HG02885 (cell line): ENCODE measurements at regions not wholly inside any gene's neighbourhood (a gene's known extent, or its start where the extent isn't known, plus 50 kb on each side); places are given as distances from the start of the nearest gene placed in this dataset.
"Not testable (repeated sequence)": the region's sequence is repeated elsewhere in the genome, so short reads cannot be mapped to it uniquely, and the experiment has no call there.

Experiments
- ATAC-seq: cut with Tn5 transposase; IDR thresholded peaks from one replicate; pipeline ENCODE4 v1.9.1; 2021; ENCODE audit warnings: mild to moderate bottlenecking; ENCODE audit not compliant: unreplicated experiment, poor library complexity

DNA sequence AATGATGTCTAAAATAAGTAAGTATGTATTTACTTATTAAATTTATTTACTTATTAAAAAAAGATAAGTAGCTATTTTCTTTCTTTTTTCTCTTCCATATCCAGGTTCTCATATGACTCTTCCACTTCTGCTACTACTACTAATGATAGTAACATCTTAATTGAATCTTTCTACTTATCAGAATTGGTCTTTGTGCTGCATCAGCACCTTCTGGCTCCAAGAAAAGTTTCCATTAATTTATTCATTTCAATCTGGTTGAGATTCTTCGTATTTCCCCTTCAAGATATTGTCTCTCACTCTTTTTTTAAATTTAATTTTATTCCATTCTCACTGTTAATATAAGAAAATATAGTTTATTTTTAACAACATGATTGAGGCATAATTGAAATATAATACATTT lies 1675.4 kb downstream of the DPP10 start:
- no peak for ATAC-seq

DNA sequence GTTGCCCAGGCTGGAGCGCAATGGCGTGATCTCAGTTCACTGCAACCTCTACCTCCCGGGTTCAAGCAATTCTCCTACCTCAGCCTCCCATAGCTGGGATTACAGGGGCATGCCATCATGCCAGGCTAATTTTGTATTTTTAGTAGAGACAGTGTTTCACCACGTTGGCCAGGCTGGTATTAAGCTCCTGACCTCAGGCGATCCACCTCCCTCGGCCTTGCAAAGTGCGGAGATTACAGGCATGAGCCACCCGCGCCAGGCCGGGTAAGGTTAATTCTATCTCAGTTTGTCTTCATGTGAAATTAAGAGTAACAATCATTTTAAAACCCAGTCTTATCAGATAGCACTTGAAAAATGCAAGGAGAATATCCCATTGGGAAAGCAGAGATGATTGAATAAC lies 1681.7 kb upstream of the DDX18 start:
- no peak for ATAC-seq

DNA sequence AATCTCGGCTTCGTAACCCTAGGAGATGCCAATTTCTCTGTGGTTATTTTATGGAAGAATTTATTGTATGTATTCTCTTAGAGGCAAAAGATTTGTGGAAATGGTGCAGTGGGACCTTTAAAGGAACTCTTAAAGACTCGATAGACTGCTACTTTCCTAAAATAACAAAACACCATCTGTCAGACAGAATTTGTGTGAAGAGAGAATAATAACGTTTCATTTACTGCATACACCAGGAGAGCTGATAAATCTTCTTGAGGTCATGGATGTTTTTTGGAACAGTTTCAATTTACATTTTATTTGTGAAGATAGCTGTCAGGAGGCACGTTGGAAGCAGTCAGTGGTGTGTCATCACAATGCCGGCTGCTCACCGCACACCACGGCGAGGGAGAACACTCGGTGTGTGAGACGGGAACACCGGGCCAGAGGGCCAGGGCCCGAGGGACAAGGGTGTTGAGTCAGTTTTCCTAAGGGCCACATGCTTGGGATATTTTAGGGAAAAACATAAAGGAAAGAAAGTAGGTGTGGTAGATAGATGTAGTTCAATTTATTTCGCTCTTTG lies 1681.0 kb upstream of the DDX18 start:
- no peak for ATAC-seq

DNA sequence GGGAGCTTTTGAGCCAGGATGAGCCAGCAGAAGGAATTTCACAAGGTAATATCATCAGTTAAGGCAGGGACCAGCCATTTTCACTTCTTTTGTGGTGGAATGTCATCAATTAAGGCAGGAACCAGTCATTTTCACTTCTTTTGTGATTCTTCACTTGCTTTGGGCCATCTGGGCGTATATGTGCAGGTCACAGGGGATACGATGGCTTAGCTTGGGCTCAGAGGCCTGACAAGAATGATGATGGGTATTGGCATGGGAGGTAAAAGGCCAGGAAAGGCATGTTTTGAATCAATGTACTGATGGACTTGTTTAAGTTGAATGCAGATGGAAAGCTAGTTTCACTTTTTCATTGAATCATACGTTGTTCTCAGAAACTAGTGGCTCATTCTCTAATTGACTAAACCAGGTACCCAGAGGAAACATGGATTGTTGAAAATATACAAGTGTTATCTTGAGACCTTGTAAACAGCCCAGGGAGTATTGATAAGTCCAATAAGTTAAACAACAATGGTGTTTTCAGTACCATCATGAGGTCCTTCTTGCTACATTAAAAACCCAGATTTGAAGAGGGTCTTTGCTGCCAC lies 1672.5 kb upstream of the DDX18 start:
- no peak for ATAC-seq

DNA sequence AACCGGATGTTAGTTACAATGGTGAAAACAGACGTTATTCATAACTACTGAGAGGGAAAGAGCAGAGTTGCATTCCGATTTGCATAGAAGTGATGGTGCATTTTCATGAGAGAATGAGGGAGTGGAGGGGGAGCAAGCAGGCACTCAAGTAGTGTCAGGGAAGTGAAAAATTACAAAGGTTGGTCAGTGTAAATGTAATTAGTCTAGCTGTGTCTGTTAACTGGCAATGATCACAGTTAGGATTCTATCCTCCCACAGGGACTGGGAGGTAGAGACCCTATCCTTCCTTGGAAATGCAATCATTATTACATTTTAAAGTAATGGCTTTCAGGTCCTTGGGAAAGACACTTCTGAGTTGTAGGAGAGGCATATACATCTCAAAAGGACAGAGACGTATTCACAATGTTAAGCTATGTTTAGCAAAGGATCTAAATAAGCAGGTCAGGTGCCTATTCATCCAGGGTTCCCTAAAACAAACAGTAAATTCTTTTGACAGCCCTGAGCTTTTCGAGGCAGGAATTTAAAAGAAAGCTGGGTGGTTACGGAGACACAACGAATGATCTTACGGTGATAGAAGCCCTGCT lies 1671.8 kb upstream of the DDX18 start:
- ATAC-seq = no peak

DNA sequence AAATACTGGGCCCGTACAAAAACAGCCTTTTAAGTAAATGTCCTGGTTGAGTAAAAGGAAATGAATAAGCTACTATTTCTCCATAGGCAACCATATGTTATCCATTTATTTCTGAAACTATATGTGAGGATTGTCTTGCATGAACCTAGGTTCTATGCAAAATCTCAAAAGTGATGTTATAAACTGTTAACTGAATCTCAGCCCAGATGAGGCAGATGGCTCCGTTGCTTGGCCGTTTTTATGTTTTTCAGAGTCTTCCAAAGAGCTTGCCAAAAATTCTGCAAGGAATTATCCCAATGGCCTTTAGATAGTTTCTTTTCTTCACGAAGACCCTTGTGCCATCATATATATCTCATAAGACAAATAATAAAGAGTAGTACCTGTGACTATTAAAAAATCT lies 1669.5 kb upstream of the DDX18 start:
- no peak for ATAC-seq

DNA sequence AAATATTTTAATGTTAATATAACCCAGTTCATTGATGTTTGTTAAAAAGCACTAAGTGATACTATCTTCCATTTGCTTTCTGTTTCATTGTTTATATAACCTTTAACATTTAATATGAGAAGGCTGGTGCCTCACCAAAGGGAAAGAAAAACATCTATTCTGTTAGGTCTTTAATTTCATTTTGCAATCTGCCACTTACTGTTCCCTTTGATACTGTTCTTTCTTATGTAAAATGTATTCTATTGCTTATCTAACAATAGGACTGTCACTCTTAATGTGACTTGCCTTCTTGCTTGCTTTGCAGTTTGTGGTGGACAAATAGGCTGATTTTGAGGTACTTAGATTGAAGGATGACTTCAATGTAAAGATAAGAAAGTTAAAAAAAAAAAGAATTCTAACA lies 1666.1 kb upstream of the DDX18 start:
- no peak for ATAC-seq

DNA sequence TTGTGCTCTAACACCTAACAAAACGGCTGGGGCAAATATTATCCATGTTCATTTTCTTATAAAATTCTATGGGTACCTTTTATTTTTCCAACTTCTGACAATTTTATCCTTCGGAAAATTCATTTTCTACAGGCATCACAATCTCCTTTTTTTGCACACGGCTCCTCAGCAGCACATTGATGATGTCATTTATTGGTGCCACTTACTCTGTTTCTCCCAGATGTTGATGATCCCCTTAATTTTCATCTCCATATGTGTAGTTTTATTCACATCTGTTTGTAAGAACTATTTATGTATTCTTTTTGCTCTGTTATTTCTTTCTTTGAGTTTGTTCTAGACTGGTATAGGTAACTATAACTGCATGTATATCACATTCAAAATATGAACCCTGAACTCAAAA lies 1660.8 kb upstream of the DDX18 start:
- ATAC-seq = no peak

DNA sequence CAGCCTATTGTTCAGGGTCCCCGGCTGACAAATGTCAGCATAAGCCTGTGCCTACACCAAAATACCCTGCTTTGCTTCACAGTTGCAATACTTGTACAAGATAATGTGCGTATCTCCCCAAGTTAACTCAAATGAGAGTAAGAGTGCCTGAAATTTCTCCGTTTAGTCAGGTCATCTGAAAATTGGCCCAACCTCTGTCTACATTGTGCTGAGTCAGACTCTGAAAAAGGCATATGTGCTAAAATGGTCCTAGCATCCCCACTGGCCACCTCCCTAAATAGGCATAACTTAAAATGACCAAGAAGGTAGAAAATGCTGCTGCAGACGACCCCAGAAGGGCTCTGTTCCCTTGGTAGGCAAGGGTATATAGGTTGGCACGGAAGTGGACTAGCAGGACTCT lies 1653.8 kb upstream of the DDX18 start:
- no peak for ATAC-seq

DNA sequence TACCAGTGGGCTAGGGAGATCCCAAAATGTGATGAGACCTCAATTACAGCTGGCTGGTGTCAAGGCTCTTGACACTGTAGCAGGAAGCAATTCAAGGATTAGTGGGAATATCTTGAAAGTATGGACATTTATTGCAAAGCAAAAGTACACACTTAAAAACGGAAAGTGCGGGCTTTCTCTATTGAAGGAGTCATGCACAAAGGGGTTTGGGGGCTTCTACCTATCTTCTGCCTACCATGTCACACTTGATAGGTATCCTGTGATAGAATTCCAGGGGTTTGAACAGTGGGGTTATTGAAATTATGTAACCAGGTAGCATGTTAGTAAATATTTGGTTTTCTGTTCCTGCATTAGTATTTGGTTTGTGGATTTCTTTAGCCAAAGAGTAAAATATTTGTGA lies 1652.1 kb upstream of the DDX18 start:
- ATAC-seq = no peak

DNA sequence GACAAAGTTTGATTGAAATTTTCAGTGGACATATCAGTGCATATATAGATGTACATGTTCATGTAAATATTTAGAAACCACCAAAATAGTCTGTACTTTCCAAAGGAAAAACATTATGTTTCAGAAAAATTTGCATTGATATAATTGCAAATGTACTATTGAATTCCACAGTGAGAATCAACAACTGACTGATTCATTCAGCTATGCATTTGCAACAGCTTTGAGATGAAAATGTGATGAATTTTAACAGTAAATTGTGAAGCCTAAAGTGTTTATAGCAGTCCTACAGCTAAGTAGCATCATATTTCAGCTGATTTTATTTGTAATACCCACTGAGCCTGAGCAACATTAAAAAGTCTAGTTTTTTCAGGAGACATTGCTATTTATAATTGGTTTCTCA lies 1647.4 kb upstream of the DDX18 start:
- no peak for ATAC-seq

DNA sequence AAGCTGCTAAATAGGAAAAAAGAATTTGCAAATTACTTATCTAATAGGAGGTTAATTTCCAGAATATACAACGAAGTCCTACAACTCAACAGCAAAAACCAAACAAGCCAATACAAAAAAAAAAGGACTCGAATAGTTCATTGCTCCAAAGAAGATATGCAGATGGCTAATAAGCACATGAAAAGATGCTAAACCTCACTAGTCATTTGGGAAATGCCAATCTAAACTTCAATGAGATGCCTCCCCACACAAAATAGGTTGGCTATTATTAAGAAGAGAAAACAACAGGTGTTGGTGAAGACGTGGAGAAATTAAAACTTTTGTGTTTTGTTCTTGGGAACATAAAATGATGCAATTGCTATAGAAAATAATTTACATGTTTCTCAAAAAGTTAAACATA lies 1634.4 kb upstream of the DDX18 start:
- ATAC-seq = no peak

DNA sequence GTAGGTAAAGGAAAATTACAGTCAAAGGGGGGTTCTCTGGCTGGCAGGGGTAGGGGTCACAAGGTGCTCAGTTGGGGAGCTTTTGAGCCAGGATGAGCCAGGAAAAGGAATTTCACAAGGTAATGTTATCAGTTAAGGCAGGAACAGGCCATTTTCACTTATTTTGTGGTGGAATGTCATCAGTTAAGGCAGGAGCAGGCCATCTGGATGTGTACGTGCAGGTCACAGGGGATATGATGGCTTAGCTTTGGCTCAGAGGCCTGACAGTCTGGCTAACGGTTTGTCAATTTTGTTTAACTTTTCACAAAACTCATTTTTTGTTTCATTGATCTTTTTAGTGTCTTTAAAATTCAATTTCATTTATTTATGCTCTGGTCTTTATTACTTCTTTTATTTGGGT lies 1623.8 kb upstream of the DDX18 start:
- ATAC-seq = not testable (repeated sequence)

DNA sequence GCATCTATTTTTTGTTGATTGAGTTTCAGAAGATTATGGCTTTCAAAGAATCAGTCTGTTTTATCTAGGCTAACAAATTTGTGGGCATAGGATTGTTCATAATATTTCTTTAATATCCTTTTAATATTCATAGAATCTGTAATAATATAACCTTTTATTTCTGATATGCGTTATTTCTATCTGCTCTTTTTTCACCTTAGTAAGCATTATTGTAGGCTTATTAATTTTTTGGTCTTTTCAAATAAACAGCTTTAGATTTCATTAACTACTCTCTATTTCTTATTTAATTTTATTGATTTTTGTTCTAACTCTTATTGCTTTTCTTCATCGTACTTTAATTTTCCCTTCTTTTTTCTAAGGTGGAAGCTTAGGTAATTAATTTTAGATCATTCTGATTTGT lies 1614.4 kb upstream of the DDX18 start:
- no peak for ATAC-seq

DNA sequence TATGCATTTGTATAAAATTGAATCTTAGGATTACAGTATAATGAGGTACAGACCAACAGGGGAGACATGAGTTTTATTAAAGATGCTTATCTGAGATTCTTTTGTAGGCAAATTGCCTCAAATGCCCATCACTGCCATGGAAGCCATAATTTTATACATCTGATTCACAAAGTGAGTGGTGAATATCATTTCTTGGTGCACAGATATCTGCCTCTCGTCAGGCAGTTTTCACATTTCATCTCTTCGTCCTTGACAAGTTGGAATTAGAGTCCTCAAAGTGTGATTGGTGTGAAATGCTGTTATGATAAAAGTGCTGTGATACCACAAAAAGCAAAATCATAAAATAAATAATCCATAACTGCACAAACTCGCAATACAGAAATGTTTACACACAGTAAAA lies 1602.8 kb upstream of the DDX18 start:
- ATAC-seq = no peak

DNA sequence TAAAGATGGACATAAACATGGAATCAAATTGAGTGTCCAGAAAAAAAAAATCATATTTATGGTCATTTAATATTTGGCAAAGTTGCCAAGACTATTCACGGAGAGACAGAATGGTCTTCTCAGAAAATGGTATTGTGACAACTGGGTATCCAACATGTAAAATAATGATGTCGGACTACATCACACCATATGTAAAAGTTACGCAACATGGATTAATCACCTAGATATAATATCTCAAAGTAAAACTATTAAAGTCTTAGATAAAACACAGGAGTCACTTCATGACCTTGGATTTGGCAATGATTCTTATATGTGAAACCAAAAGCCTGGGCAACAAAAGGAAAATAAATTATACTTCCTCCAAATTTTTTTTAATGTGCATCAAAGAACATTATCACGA lies 1591.7 kb upstream of the DDX18 start:
- ATAC-seq = no peak

DNA sequence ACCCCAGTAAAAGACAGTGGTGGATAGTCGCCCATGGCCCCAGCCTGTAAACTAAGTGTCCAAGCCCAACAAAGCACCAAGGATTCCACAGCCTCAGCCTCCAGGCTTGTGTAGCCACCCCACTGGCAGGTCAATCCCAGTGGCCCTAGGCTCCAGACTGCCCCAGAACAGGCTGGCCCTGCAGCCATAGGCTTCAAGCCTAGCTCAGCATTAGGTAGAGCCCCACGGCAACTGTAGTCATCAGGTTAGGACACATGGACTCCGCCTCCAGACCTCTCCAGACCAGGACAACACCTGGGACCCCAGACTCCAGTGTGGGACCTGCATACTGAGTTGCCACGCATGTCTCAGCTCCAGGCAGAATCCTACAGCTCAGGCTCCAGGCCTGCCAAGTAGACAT lies 1590.6 kb upstream of the DDX18 start:
- no peak for ATAC-seq

DNA sequence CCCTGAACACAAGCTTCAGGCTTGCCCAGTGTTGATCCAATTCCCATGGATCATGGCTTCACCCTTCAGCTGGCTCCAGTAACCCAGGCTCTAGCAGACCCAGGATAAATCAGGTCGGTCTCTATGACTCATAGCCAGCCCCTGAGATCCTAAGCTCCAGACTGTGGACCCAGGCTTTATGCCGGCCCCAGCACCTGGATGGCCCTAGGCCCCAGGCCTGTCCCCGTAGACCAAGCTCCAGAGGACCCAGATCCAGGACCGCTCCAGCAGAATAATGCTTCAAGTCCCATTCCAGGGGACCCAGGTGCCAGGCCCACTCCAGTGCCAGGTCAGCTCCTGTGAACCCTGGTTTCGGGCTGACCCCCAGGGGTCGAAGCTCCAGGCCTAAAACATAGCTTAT lies 1589.9 kb upstream of the DDX18 start:
- ATAC-seq = no peak

DNA sequence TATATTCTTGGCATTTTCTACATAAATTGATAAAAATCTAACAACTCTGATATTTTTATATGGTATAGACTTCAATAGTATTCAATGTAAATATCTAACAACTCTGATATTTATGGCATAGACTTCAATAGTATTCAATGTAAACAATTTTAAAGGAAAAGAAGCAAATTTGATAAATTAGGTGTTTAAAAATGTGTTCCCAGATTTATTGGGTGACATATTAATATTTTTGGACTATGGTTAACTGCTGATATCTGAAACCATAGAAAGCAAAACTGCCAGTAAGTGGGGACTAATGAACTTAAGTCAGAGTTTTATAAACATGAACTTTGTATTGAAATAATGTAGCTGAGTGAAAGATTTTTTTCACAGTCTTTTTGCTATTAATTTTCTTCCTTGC lies 1576.0 kb upstream of the DDX18 start:
- ATAC-seq = no peak

DNA sequence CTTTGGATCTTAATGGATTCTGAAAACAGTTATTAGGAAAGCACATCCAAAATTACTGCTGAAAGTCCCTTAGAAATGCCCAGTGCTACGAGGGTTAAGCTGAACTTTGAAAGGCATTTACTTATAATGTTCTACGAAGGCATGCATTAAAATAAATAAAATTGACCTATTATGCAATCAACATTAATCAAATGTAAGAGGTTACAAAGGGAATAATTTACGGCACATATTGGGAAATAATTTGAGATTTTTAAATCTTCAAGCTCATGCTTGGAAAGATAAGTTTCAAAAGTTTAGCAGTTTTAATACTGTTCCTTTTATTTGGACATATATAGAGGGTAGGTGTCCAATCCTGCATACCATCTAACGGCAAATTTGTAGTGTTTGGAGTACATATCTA lies 1564.1 kb upstream of the DDX18 start:
- ATAC-seq = no peak

DNA sequence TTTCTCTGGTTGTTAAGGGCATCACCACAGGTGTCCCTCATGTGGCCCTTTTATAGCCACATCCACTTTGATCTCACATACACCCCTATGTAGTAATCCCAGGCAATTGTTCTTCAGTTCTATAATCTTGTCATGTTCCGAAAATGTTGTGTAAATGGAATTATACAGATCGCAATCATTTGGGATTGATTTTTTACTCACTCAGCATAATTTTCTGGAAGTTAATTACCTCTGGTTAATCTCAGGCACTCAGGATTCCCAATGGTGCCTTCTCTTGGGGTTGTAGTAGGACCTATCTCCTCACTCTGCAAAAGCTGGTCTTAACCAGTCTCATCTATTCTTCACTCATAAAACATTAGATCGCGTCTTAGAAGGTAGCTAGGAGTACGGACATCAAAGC lies 1549.6 kb upstream of the DDX18 start:
- ATAC-seq = no peak

DNA sequence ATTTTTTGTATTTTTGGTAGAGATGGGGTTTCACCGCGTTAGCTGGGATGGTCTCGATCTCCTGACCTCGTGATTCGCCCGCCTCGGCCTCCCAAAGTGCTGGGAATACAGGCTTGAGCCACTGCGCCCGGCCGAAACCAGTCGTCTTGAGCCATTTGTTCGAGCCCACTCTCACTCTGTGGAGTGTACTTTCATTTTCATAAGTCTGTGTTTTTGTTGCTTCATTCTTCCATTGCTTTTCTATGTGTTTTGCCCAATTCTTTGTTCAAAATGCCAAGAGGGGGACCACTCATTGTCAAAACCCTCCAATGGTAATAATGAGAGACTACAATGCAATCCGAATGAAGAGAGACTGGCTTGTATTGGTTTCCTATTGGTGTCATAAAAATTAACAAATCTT lies 1545.5 kb upstream of the DDX18 start:
- ATAC-seq = no peak
